ENCODE measurements at regions not wholly inside any gene's neighbourhood (a gene's known extent, or its start where the extent isn't known, plus 50 kb on each side); places are given as distances from the start of the nearest gene placed in this dataset.

DNA sequence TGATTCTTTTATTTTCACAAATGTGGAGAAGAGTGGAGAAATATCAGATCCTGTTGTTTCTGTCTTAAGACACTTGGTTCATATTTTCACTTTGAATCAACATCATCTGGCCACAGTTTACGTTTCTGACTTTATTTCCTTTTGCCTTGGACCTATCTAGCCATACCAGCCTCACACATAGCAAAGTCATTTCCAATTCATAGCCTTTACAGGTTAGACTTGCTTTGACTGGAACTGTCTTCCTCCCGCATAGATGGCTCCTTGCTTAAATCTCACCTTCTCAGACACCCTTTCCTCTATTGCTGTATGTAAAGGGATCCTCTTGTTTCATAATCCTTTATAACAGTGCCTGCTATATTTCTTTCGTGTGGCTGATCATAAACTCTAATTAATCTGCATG, 297.8 kb downstream of the SH3GL2 start:
- Histone ChIP-seq H3K9ac (ENCODE audit: low read length) (no peak overlapping the region), H3K4ac (ENCODE audit: low read depth in 1 of 2, low read length in 2 of 2) (no peak overlapping the region), H4K91ac (ENCODE audit: low read length) (no peak overlapping the region), H3K4me2 (ENCODE audit: low read length, poor library complexity, severe bottlenecking) (no peak overlapping the region), H3K27me3 (ENCODE audit: control insufficient read depth in 1 of 2, insufficient read depth in 1 of 2, low read length in 2 of 2) (no peaks in the 10 kb centered on the region), H2AK5ac (ENCODE audit: low read length, severe bottlenecking) (no peak overlapping the region), H3K4me3 (ENCODE audit: insufficient read depth in 1 of 2, low read depth in 1 of 2, low read length in 2 of 2) (no peak overlapping the region), H2BK120ac (ENCODE audit: low read depth, low read length) (no peak overlapping the region), H3K14ac (ENCODE audit: low read length in 2 of 2) (no peak overlapping the region), H2AFZ (ENCODE audit: low read depth, low read length) (no peak overlapping the region), H4K8ac (ENCODE audit: low read length) (no peak overlapping the region), H2BK15ac (ENCODE audit: low read depth, poor library complexity, severe bottlenecking) (no peak overlapping the region), H3K23ac (ENCODE audit: low read length in 2 of 2) (no peak overlapping the region), H3K79me1 (replicated peaks; ENCODE audit: low read length, poor library complexity, severe bottlenecking) (no peaks in the 10 kb centered on the region), H3K36me3 (ENCODE audit: control insufficient read depth in 1 of 2, insufficient read depth in 2 of 2, low read depth in 1 of 2, low read length in 2 of 2) (no peaks in the 10 kb centered on the region), H3K27ac (ENCODE audit: low read length, poor library complexity, severe bottlenecking) (no peak overlapping the region), H3K4me1 (ENCODE audit: control insufficient read depth, insufficient read depth, low read depth, low read length) (no peaks in the 10 kb centered on the region), H3K18ac (ENCODE audit: low read depth in 1 of 2, low read length in 2 of 2) (no peak overlapping the region), H2BK12ac (ENCODE audit: low read length in 2 of 2) (no peak overlapping the region), H3K9me3 (ENCODE audit: control insufficient read depth, low read length) (peaks cover 10% of the 10 kb centered on the region), H2BK5ac (ENCODE audit: low read depth, low read length, poor library complexity, severe bottlenecking) (no peak overlapping the region)
- WGBS = 46% methylated on average over 2 of the region's 3 CpGs
- no peak for DNase-seq

DNA sequence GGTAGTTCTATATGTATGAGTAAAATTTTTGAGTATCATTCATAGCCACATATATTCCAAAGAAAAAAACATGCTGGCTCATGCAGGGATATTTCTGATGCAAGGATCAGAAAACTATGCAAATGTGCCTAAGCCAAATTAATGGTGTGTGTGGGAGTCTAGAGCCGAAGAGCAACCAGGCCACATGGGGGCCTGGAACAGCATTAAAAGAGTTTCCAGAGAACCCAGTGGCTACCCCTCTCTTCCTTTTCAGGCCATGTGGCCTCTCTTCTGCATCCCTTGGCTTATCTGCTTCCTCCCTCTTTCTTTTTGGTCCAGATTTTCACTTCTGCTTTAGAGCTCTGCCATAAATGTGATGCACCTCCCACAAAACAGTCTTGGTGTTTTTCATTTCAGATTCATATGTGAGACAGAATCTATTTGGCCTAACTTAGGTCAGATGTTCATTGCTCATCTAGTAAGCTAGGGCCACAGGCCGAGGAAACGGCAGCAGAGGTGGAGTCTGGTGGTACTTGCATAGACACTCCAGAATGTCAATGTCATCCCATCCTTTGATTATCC, 300.0 kb downstream of the SH3GL2 start:
- Histone ChIP-seq H3K4me1 (ENCODE audit: control insufficient read depth, insufficient read depth, low read depth, low read length) (no peaks in the 10 kb centered on the region), H2BK15ac (ENCODE audit: low read depth, poor library complexity, severe bottlenecking) (no peak overlapping the region), H3K79me1 (replicated peaks; ENCODE audit: low read length, poor library complexity, severe bottlenecking) (no peaks in the 10 kb centered on the region), H4K91ac (ENCODE audit: low read length) (no peak overlapping the region), H3K4me3 (ENCODE audit: insufficient read depth in 1 of 2, low read depth in 1 of 2, low read length in 2 of 2) (no peak overlapping the region), H3K36me3 (ENCODE audit: control insufficient read depth in 1 of 2, insufficient read depth in 2 of 2, low read depth in 1 of 2, low read length in 2 of 2) (no peaks in the 10 kb centered on the region), H3K14ac (ENCODE audit: low read length in 2 of 2) (no peak overlapping the region), H3K18ac (ENCODE audit: low read depth in 1 of 2, low read length in 2 of 2) (no peak overlapping the region), H2AK5ac (ENCODE audit: low read length, severe bottlenecking) (no peak overlapping the region), H3K4ac (ENCODE audit: low read depth in 1 of 2, low read length in 2 of 2) (no peak overlapping the region), H4K8ac (ENCODE audit: low read length) (no peak overlapping the region), H3K9me3 (ENCODE audit: control insufficient read depth, low read length) (peaks cover 3% of the 10 kb centered on the region), H3K27me3 (ENCODE audit: control insufficient read depth in 1 of 2, insufficient read depth in 1 of 2, low read length in 2 of 2) (peaks cover 0 to 4% of the 10 kb centered on the region in 2 experiments), H2AFZ (ENCODE audit: low read depth, low read length) (no peak overlapping the region), H2BK12ac (ENCODE audit: low read length in 2 of 2) (no peak overlapping the region), H3K27ac (ENCODE audit: low read length, poor library complexity, severe bottlenecking) (no peak overlapping the region), H3K9ac (ENCODE audit: low read length) (no peak overlapping the region), H2BK5ac (ENCODE audit: low read depth, low read length, poor library complexity, severe bottlenecking) (no peak overlapping the region), H3K4me2 (ENCODE audit: low read length, poor library complexity, severe bottlenecking) (no peak overlapping the region), H3K23ac (ENCODE audit: low read length in 2 of 2) (no peak overlapping the region), H2BK120ac (ENCODE audit: low read depth, low read length) (no peak overlapping the region)
- no peak for DNase-seq
- 82% methylated on average over 3 of the region's 3 CpGs for WGBS

DNA sequence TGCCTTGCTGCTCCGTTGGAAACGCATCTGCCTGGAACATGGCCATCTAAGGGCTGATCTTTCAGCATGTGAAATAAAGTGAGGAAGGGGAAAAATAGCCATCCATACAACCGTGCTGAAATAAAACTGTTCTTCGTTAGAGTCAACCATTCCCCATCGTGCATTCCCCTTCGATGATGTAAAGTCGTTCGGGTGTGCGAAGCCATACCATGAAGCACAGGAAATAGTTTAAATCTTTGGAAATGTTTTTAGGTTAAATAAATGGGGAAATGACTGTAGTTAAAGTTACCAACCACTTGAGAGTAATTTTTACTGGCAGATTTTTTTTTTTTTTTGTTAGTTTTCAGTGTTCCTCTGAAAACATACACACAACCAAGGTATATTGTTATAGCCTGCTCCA, 302.5 kb downstream of the SH3GL2 start:
- Histone ChIP-seq H3K4me3 (ENCODE audit: insufficient read depth in 1 of 2, low read depth in 1 of 2, low read length in 2 of 2) (no peak overlapping the region), H2BK5ac (ENCODE audit: low read depth, low read length, poor library complexity, severe bottlenecking) (no peak overlapping the region), H3K9ac (ENCODE audit: low read length) (no peak overlapping the region), H3K4me2 (ENCODE audit: low read length, poor library complexity, severe bottlenecking) (no peak overlapping the region), H2AK5ac (ENCODE audit: low read length, severe bottlenecking) (no peak overlapping the region), H3K14ac (ENCODE audit: low read length in 2 of 2) (no peak overlapping the region), H3K27ac (ENCODE audit: low read length, poor library complexity, severe bottlenecking) (no peak overlapping the region), H2BK15ac (ENCODE audit: low read depth, poor library complexity, severe bottlenecking) (no peak overlapping the region), H3K23ac (ENCODE audit: low read length in 2 of 2) (no peak overlapping the region), H2BK12ac (ENCODE audit: low read length in 2 of 2) (no peak overlapping the region), H3K9me3 (ENCODE audit: control insufficient read depth, low read length) (no peaks in the 10 kb centered on the region), H4K8ac (ENCODE audit: low read length) (no peak overlapping the region), H3K4me1 (ENCODE audit: control insufficient read depth, insufficient read depth, low read depth, low read length) (no peaks in the 10 kb centered on the region), H3K4ac (ENCODE audit: low read depth in 1 of 2, low read length in 2 of 2) (no peak overlapping the region), H3K36me3 (ENCODE audit: control insufficient read depth in 1 of 2, insufficient read depth in 2 of 2, low read depth in 1 of 2, low read length in 2 of 2) (no peaks in the 10 kb centered on the region), H2AFZ (ENCODE audit: low read depth, low read length) (no peak overlapping the region), H3K27me3 (ENCODE audit: control insufficient read depth in 1 of 2, insufficient read depth in 1 of 2, low read length in 2 of 2) (peaks cover 0 to 4% of the 10 kb centered on the region in 2 experiments), H3K18ac (ENCODE audit: low read depth in 1 of 2, low read length in 2 of 2) (no peak overlapping the region), H4K91ac (ENCODE audit: low read length) (no peak overlapping the region), H2BK120ac (ENCODE audit: low read depth, low read length) (no peak overlapping the region), H3K79me1 (replicated peaks; ENCODE audit: low read length, poor library complexity, severe bottlenecking) (no peaks in the 10 kb centered on the region)
- WGBS = 84% methylated on average over 9 of the region's 9 CpGs
- no peak for DNase-seq

DNA sequence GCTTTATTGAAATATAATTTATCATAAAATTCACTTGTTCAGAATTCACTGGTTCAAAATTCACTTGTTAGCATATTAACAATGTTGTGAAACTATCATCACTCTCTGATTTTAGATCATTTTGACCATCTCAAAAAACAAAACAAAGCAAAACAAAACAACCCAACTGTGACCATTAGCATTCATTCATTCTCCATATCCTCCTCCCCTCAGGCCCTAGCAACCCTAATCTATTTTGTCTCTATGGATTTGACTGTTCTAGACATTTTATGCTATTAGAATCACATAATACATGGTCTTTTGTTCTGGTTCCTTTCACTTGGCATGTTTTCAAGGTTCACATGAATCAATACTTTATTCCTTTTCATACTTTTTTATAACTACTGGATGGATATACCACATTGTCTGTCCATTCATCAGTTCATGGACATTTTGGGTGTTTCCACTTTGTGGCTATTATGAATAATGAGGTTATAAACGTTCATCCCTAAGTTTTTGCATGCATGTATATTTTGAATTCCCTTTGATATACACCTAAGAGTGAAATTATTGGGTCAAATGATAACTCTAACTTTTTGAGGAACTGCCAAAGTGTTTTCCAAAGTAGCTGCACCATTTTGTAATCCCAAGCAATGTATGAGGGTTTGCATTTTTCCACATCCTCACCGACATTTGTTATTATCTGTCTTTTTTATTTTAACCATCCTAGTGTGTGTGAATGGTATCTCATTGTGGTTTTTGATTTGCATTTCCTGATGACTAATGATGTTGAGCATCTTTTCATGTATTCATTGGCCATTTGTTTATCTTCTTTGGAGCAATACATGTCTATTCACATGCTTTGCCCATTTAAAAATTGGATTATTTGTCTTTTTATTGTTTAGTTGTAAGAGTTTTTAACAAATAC, 304.1 kb downstream of the SH3GL2 start:
- Histone ChIP-seq H4K8ac (ENCODE audit: low read length) (no peak overlapping the region), H3K14ac (ENCODE audit: low read length in 2 of 2) (no peak overlapping the region), H2BK12ac (ENCODE audit: low read length in 2 of 2) (no peak overlapping the region), H3K27me3 (ENCODE audit: control insufficient read depth in 1 of 2, insufficient read depth in 1 of 2, low read length in 2 of 2) (peaks cover 0 to 4% of the 10 kb centered on the region in 2 experiments), H3K18ac (ENCODE audit: low read depth in 1 of 2, low read length in 2 of 2) (no peak overlapping the region), H2BK15ac (ENCODE audit: low read depth, poor library complexity, severe bottlenecking) (no peak overlapping the region), H3K4me1 (ENCODE audit: control insufficient read depth, insufficient read depth, low read depth, low read length) (no peaks in the 10 kb centered on the region), H2BK120ac (ENCODE audit: low read depth, low read length) (no peak overlapping the region), H3K9ac (ENCODE audit: low read length) (no peak overlapping the region), H3K36me3 (ENCODE audit: control insufficient read depth in 1 of 2, insufficient read depth in 2 of 2, low read depth in 1 of 2, low read length in 2 of 2) (no peaks in the 10 kb centered on the region), H3K9me3 (ENCODE audit: control insufficient read depth, low read length) (no peaks in the 10 kb centered on the region), H3K79me1 (replicated peaks; ENCODE audit: low read length, poor library complexity, severe bottlenecking) (no peaks in the 10 kb centered on the region), H3K27ac (ENCODE audit: low read length, poor library complexity, severe bottlenecking) (no peak overlapping the region), H2AK5ac (ENCODE audit: low read length, severe bottlenecking) (no peak overlapping the region), H3K4ac (ENCODE audit: low read depth in 1 of 2, low read length in 2 of 2) (no peak overlapping the region), H3K23ac (ENCODE audit: low read length in 2 of 2) (no peak overlapping the region), H3K4me3 (ENCODE audit: insufficient read depth in 1 of 2, low read depth in 1 of 2, low read length in 2 of 2) (no peak overlapping the region), H2BK5ac (ENCODE audit: low read depth, low read length, poor library complexity, severe bottlenecking) (no peak overlapping the region), H3K4me2 (ENCODE audit: low read length, poor library complexity, severe bottlenecking) (no peak overlapping the region), H4K91ac (ENCODE audit: low read length) (no peak overlapping the region), H2AFZ (ENCODE audit: low read depth, low read length) (no peak overlapping the region)
- no CpG with 5 or more reads among the region's 2 CpGs for WGBS
- DNase-seq = no peak
